HG03108 (cell line): ENCODE measurements at regions not wholly inside any gene's neighbourhood (a gene's known extent, or its start where the extent isn't known, plus 50 kb on each side); places are given as distances from the start of the nearest gene placed in this dataset.
"Not testable (repeated sequence)": the region's sequence is repeated elsewhere in the genome, so short reads cannot be mapped to it uniquely, and the experiment has no call there.

Source experiments
- ATAC-seq: cut with Tn5 transposase; IDR thresholded peaks from one replicate; pipeline ENCODE4 v1.9.1; 2021; ENCODE audit warnings: moderate library complexity; ENCODE audit not compliant: unreplicated experiment

- ATAC-seq = no peak
Measured at GRCh38 chr20:50435397-50436051, 74.7 kb upstream of the PTPN1 start.

- ATAC-seq = no peak
Measured at GRCh38 chr20:50436052-50436656, 74.0 kb upstream of the PTPN1 start.

GRCh38 chr20:50436696-50437095, 73.5 kb upstream of the PTPN1 start:
- no peak for ATAC-seq

- no peak for ATAC-seq
Measured at GRCh38 chr20:50438986-50439407, 71.2 kb upstream of the PTPN1 start.

GRCh38 chr20:50439539-50440453, 70.4 kb upstream of the PTPN1 start:
- ATAC-seq = no peak

GRCh38 chr20:50442512-50442911, 67.7 kb upstream of the PTPN1 start:
- ATAC-seq = no peak

GRCh38 chr20:50445354-50446151, 64.6 kb upstream of the PTPN1 start:
- no peak for ATAC-seq

GRCh38 chr20:50446351-50447101, 63.7 kb upstream of the PTPN1 start:
- ATAC-seq = no peak

GRCh38 chr20:50447102-50447804, 62.9 kb upstream of the PTPN1 start:
- no peak for ATAC-seq

GRCh38 chr20:50447817-50448216, 62.4 kb upstream of the PTPN1 start:
- no peak for ATAC-seq

- not testable (repeated sequence) for ATAC-seq
Measured at GRCh38 chr20:50448625-50449403, 61.4 kb upstream of the PTPN1 start.

GRCh38 chr20:50449738-50450492, 60.3 kb upstream of the PTPN1 start:
- peak; percentile 55 for ATAC-seq

- ATAC-seq = no peak
Measured at GRCh38 chr20:50450493-50450826, 59.7 kb upstream of the PTPN1 start.

GRCh38 chr20:50450881-50451752, 59.1 kb upstream of the PTPN1 start:
- peak; percentile 84 for ATAC-seq

GRCh38 chr20:50451792-50452425, 58.3 kb upstream of the PTPN1 start:
- not testable (repeated sequence) for ATAC-seq

- ATAC-seq = no peak
Measured at GRCh38 chr20:50453533-50454244, 56.5 kb upstream of the PTPN1 start.
